K562 (cell line): ENCODE measurements at regions not wholly inside any gene's neighbourhood (a gene's known extent, or its start where the extent isn't known, plus 50 kb on each side); places are given as distances from the start of the nearest gene placed in this dataset.

Source experiments
- ATAC-seq: fragments of 200-7000 bp; cut with Tn5 transposase; 3 replicates; pipeline ENCODE4 v1.9.1; 2020; ENCODE audit warnings: moderate library complexity
- BruUV-seq: library from RNA; stranded (reverse); fragments of 400-500 nt; replicated peaks from 2 replicates; lab custom pipeline; 2021; lab: Mats Ljungman, UMichigan
- CTCF ChIA-PET: fragments of 300-600 bp; formaldehyde crosslinking; extraction: SDS; loops from one replicate; lab custom pipeline; 2021; ENCODE audit warnings: low intra/inter-chr PET ratio; lab: Yijun Ruan, JAX
- POLR2A ChIA-PET: fragments of 300-600, 350-650 bp; sonication (Branson Sonifier 250); formaldehyde crosslinking; extraction: SDS; loops from one replicate; lab custom pipeline; 2021; ENCODE audit warnings: antibody characterized with exemption, inconsistent platforms; lab: Yijun Ruan, JAX
- DNase-seq, 4 experiments: peaks; one replicate each; pipeline versions ENCODE4 v3.0.0 to v3.0.0-alpha.2; 2011 to 2018; ENCODE audit warnings: low spot score in 3 of 4, mixed read lengths in 3 of 4; ENCODE audit errors: extremely low read depth in 1 of 4
- FAIRE-seq: peaks from 2 replicates; lab custom pipeline; 2011; peaks lifted over from hg19 to GRCh38; lab: Jason Lieb, UNC
- H2AFZ ChIP-seq: 2 replicates; pipeline ENCODE4 v1.6.0; 2011; ENCODE audit warnings: low read depth, low read length, control low read depth, inconsistent platforms
- H3K27ac ChIP-seq: fragments of 200-600 bp; 3 replicates; pipeline ENCODE4 v1.8.0; 2011; ENCODE audit warnings: low read depth, mild to moderate bottlenecking, control low read depth, inconsistent platforms, low read length, moderate library complexity, mixed read lengths; ENCODE audit errors: extremely low read depth
- H3K27me3 ChIP-seq, 2 experiments: fragments of 300-600 bp in 1 of 2; 2 replicates in 1 of 2; 3 replicates in 1 of 2; pipeline versions ENCODE4 v1.6.0 to v1.8.0; 2011; ENCODE audit warnings: inconsistent platforms in 2 of 2, low read length in 2 of 2, mild to moderate bottlenecking in 1 of 2, mixed read lengths in 1 of 2, moderate library complexity in 1 of 2; ENCODE audit not compliant: control insufficient read depth in 2 of 2, insufficient read depth in 2 of 2
- H3K36me3 ChIP-seq: fragments of 300-600 bp; 3 replicates; pipeline ENCODE4 v1.8.0; 2011; ENCODE audit warnings: mild to moderate bottlenecking, low read length, inconsistent platforms; ENCODE audit not compliant: control insufficient read depth, insufficient read depth
- H3K4me1 ChIP-seq, 2 experiments: fragments of 200-600 bp in 1 of 2; replicated peaks in 1 of 2; 2 replicates in 1 of 2; 3 replicates in 1 of 2; pipeline versions ENCODE4 v1.5.1 to v1.8.0; 2011; ENCODE audit warnings: inconsistent platforms in 2 of 2, low read length in 2 of 2, mild to moderate bottlenecking in 1 of 2, mixed read lengths in 1 of 2, moderate library complexity in 1 of 2; ENCODE audit not compliant: control insufficient read depth in 2 of 2, insufficient read depth in 2 of 2
- H3K4me2 ChIP-seq: 2 replicates; pipeline ENCODE4 v1.6.1; 2011; ENCODE audit warnings: low read length, control low read depth, inconsistent platforms, mixed read lengths; ENCODE audit not compliant: insufficient read depth
- H3K4me3 ChIP-seq: fragments of 200-600 bp; sonication (generic), shearing (Covaris generic); 2 replicates; pipeline ENCODE4 v1.5.1; 2016; ENCODE audit warnings: control low read depth, inconsistent platforms
- H3K79me2 ChIP-seq: fragments of 200-600 bp; 3 replicates; pipeline ENCODE4 v1.8.0; 2011; ENCODE audit warnings: low read length, inconsistent platforms; ENCODE audit not compliant: control insufficient read depth, insufficient read depth
- H3K9ac ChIP-seq, 2 experiments: 2 replicates each; pipeline versions ENCODE4 v1.6.0 to v1.6.1; 2011; ENCODE audit warnings: low read depth in 2 of 2, low read length in 2 of 2, control low read depth in 1 of 2, inconsistent platforms in 1 of 2, mild to moderate bottlenecking in 1 of 2, mixed read lengths in 1 of 2; ENCODE audit not compliant: insufficient read depth in 1 of 2
- H3K9me1 ChIP-seq: one replicate; pipeline ENCODE4 v1.6.0; 2011; ENCODE audit warnings: inconsistent platforms, mild to moderate bottlenecking, low read length, moderate library complexity; ENCODE audit not compliant: control insufficient read depth, insufficient read depth
- H3K9me3 ChIP-seq: replicated peaks from 2 replicates; pipeline ENCODE4 v1.5.1; 2011; ENCODE audit warnings: low read depth, low read length, inconsistent platforms; ENCODE audit not compliant: control insufficient read depth, insufficient read depth
- H4K20me1 ChIP-seq: replicated peaks from 2 replicates; pipeline ENCODE4 v1.6.1; 2011; ENCODE audit warnings: low read length, inconsistent platforms, mixed read lengths; ENCODE audit not compliant: control insufficient read depth, insufficient read depth
- ARID2 ChIP-seq: fragments of 450-650 bp; IDR thresholded peaks from 2 replicates; pipeline ENCODE4 v1.6.1; 2017; ENCODE audit warnings: antibody characterized with exemption, mild to moderate bottlenecking
- ERF ChIP-seq: fragments of 450-650 bp; formaldehyde crosslinking; IDR thresholded peaks from 2 replicates; pipeline ENCODE4 v1.4.0; 2020; ENCODE audit warnings: mild to moderate bottlenecking, mixed read lengths
- FOSL1 ChIP-seq: fragments of 200-800 bp; sonication (Bioruptor generic); conservative IDR thresholded peaks from 2 replicates; pipeline ENCODE4 v1.6.1; 2016; ENCODE audit warnings: missing genetic modification characterization, missing compliant biosample characterization
- KDM1A ChIP-seq, 2 experiments: fragments of 450-650 bp; IDR thresholded peaks; 2 replicates each; pipeline ENCODE4 v1.6.1; 2016; ENCODE audit warnings: mild to moderate bottlenecking in 2 of 2
- MBD2 ChIP-seq: sonication (generic); IDR thresholded peaks from 2 replicates; pipeline ENCODE4 v1.6.1; 2016; ENCODE audit warnings: low read depth, borderline replicate concordance
- RBM15 ChIP-seq: fragments of 200-400 bp; formaldehyde crosslinking; IDR thresholded peaks from 2 replicates; pipeline ENCODE4 v1.6.1; 2018; ENCODE audit warnings: mild to moderate bottlenecking, low read length, moderate library complexity; ENCODE audit not compliant: insufficient read depth
- SAFB ChIP-seq: fragments of 200-400 bp; formaldehyde crosslinking; IDR thresholded peaks from 2 replicates; pipeline ENCODE4 v1.6.1; 2017; ENCODE audit warnings: low read depth, low read length, borderline replicate concordance
- SMARCB1 ChIP-seq: IDR thresholded peaks from 2 replicates; pipeline ENCODE4 v1.6.1; 2011; ENCODE audit warnings: improper control_type of control experiment, low read depth; ENCODE audit not compliant: insufficient read length
- TSC22D4 ChIP-seq: fragments of 450-650 bp; IDR thresholded peaks from 2 replicates; pipeline ENCODE4 v1.6.1; 2016; ENCODE audit warnings: missing genetic modification characterization, missing biosample characterization, control low read depth
- ZFP36 ChIP-seq: fragments of 150-350 bp; IDR thresholded peaks from 2 replicates; pipeline ENCODE4 v1.6.1; 2018; ENCODE audit warnings: low read length, low read depth; ENCODE audit not compliant: partially characterized antibody
- ZKSCAN8 ChIP-seq: fragments of 200-800 bp; sonication (Bioruptor generic); IDR thresholded peaks from 2 replicates; pipeline ENCODE4 v1.6.1; 2016; ENCODE audit warnings: missing genetic modification characterization, missing compliant biosample characterization
- ZNF436 ChIP-seq: fragments of 250-450, 450-650 bp; sonication (Bioruptor Pico); formaldehyde crosslinking; IDR thresholded peaks from 2 replicates; pipeline ENCODE4 v1.7.0; 2020; ENCODE audit warnings: mild to moderate bottlenecking
- ZNF696 ChIP-seq: fragments of 250-450 bp; sonication (Bioruptor Pico); conservative IDR thresholded peaks from 2 replicates; pipeline ENCODE4 v1.4.0; 2020; ENCODE audit warnings: mild to moderate bottlenecking, moderate library complexity
- ZSCAN29 ChIP-seq: fragments of 450-650 bp; IDR thresholded peaks from 2 replicates; pipeline ENCODE4 v1.6.1; 2017
- whole genome bisulfite sequencing: fragments of 100-300 bp; shearing (Covaris generic); methylation state at CpG from one replicate; pipeline ENCODE4 v1.1.6; 2016; ENCODE audit warnings: low coverage, mixed read lengths; ENCODE audit not compliant: insufficient coverage; ENCODE audit errors: missing lambda C conversion rate; 5-methylcytosine and 5-hydroxymethylcytosine counted together
- in situ Hi-C: fragments of 300-500 bp; cut with MboI; formaldehyde crosslinking; loops from 4 replicates; pipeline ENCODE4 v1.15.0; 2018; ENCODE audit warnings: inconsistent platforms, mixed read lengths
- intact Hi-C: fragments of 100-400 bp; cut with micrococcal nuclease; formaldehyde crosslinking; loops from 2 replicates; pipeline ENCODE4 v1.14.2; 2022
- TF ChIP-seq, protein P1 (sequence below): sonication (generic); formaldehyde crosslinking; IDR thresholded peaks from 2 replicates; pipeline ENCODE4 v1.8.0; 2023; ENCODE audit warnings: mild to moderate bottlenecking, missing genetic modification reagents

- 9% methylated on average over 5 of the region's 5 CpGs for WGBS
- intact Hi-C loops: loop anchor here (10.0 kb wide), 3 partner anchors 405 to 625 kb away; partner anchors contain the start of gene ADAM17
- no peaks in the 10 kb centered on the region for H3K36me3 ChIP-seq
- H4K20me1 ChIP-seq: 0 out of 2 replicates have a peak, but pooled peaks cover 3% of the 10 kb centered on the region
- no peak overlapping the region for H2AFZ ChIP-seq
- no peaks in the 10 kb centered on the region for H3K79me2 ChIP-seq
- no peak overlapping the region for H3K4me3 ChIP-seq
- no peak for TF ChIP-seq SMARCB1
- no peak for TF ChIP-seq ZNF436
- no peak for TF ChIP-seq TSC22D4 (tag)
- no peak for TF ChIP-seq KDM1A (IDR thresholded peaks at IDR 0.05)
- no peak for TF ChIP-seq ARID2
- no peak for TF ChIP-seq ZSCAN29
- TF ChIP-seq ZKSCAN8: no peak
- TF ChIP-seq FOSL1: no peak
- TF ChIP-seq MBD2: no peak
- TF ChIP-seq RBM15: no peak
- TF ChIP-seq ZNF696: no peak
- no peak for TF ChIP-seq ZFP36
- no peak for TF ChIP-seq SAFB
- TF ChIP-seq, protein P1, sequence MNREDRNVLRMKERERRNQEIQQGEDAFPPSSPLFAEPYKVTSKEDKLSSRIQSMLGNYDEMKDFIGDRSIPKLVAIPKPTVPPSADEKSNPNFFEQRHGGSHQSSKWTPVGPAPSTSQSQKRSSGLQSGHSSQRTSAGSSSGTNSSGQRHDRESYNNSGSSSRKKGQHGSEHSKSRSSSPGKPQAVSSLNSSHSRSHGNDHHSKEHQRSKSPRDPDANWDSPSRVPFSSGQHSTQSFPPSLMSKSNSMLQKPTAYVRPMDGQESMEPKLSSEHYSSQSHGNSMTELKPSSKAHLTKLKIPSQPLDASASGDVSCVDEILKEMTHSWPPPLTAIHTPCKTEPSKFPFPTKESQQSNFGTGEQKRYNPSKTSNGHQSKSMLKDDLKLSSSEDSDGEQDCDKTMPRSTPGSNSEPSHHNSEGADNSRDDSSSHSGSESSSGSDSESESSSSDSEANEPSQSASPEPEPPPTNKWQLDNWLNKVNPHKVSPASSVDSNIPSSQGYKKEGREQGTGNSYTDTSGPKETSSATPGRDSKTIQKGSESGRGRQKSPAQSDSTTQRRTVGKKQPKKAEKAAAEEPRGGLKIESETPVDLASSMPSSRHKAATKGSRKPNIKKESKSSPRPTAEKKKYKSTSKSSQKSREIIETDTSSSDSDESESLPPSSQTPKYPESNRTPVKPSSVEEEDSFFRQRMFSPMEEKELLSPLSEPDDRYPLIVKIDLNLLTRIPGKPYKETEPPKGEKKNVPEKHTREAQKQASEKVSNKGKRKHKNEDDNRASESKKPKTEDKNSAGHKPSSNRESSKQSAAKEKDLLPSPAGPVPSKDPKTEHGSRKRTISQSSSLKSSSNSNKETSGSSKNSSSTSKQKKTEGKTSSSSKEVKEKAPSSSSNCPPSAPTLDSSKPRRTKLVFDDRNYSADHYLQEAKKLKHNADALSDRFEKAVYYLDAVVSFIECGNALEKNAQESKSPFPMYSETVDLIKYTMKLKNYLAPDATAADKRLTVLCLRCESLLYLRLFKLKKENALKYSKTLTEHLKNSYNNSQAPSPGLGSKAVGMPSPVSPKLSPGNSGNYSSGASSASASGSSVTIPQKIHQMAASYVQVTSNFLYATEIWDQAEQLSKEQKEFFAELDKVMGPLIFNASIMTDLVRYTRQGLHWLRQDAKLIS (CRISPR knock-in tag): no peak
- no peak for TF ChIP-seq ERF (CRISPR knock-in tag)
- POLR2A ChIA-PET: no interaction called here
- H3K9me1 ChIP-seq: no peaks in the 10 kb centered on the region
- ATAC-seq (no peak), DNase-seq (no peak), FAIRE-seq (no peak)
- no peak overlapping the region for H3K9ac ChIP-seq
- BruUV-seq: no TSS peak
- CTCF ChIA-PET: no interaction called here
- H3K27me3 ChIP-seq: peaks cover 31 to 73% of the 10 kb centered on the region in 2 experiments; a peak in 4 of 5 replicates
- in situ Hi-C loops: no loop called here
- H3K9me3 ChIP-seq: no peaks in the 10 kb centered on the region
- H3K4me2 ChIP-seq: no peak overlapping the region
- no peak overlapping the region for H3K27ac ChIP-seq
- H3K4me1 ChIP-seq: peaks cover 0 to 15% of the 10 kb centered on the region in 2 experiments; a peak in 2 of 5 replicates
Observed at GRCh38 chr2:9149388-9149660, 57.3 kb upstream of the ASAP2 start.
